NCI-H1417 (cell line): ENCODE measurements at regions not wholly inside any gene's neighbourhood (a gene's known extent, or its start where the extent isn't known, plus 50 kb on each side); places are given as distances from the start of the nearest gene placed in this dataset.
"Not testable (repeated sequence)": the region's sequence is repeated elsewhere in the genome, so short reads cannot be mapped to it uniquely, and the experiment has no call there.

Source experiments
- DNase-seq, 3 experiments: peaks; one replicate each; lab custom pipeline; 2025; lab: John Stamatoyannopoulos, UW

DNA sequence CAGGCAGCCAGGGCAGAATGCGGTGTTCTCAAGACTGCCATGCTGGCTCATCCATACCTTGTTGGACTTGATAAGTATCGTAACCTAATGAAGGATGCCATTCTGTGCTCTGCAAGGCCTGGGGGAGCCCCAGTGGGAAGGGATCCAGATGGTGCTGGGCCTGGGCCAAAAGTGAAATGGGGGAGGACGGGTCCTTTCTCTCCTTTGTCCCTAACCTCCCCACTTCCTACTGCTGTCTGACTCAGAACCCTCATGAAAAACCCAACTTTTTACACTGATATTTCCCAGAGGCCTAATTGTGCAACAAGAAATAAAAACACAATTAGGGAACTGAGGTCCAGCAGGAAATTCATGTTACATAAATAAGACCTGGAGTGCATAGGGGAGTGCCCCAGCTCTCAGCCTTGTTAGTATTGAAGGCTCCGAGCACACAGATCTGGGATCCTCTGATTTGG lies 193.7 kb upstream of the SVIL start:
- DNase-seq, result no peak

DNA sequence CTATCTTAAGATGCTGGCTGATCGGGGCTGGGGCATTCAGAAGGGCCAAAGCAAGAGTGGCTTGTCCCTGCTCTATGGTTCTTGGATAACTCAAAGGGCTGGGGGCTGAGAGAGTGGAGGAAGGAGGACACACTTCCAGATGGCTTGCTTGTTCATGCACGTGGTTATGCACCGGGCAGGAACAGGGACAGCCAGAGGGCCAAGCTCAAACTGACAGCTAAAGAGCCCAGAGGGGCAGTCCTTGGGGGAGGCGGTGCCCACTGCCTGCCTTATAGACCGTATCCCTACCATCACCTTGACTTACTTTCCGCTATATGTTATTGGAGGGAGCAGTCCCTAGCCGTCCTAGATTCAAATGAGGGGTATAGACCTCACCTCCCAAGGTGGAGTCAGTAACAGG lies 192.7 kb upstream of the SVIL start:
- no peak for DNase-seq

DNA sequence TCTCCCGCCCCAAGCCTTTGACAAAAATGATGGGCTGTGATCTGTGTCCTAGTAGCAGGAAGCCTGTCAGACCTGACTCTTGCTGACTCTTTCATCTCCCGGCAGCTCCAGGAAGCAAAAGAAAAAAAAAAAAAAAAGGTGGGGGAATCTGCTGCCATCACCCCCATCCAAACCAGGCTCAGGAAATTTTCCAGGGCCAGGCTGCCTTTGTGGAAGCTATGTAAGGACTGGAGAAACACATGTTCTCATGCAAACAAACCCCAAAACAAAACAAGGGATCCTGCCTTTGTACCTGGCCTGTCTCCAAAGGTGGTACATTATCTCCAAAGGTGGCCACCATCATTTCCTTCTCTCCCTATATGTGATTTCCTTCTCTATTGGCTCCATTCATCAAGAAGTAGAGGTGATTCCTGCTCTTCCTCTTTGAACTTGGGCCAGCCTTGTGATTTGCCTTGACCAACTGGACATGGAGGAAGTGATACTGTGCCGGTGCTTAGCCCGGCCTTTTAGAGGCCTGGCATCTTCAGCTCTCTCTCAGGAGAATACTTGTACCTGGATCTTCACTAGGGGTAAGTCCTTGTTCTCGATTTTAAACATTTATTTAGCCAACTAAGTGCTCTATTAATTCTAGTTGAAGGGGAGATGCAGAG lies 192.2 kb upstream of the SVIL start:
- DNase-seq, result no peak

DNA sequence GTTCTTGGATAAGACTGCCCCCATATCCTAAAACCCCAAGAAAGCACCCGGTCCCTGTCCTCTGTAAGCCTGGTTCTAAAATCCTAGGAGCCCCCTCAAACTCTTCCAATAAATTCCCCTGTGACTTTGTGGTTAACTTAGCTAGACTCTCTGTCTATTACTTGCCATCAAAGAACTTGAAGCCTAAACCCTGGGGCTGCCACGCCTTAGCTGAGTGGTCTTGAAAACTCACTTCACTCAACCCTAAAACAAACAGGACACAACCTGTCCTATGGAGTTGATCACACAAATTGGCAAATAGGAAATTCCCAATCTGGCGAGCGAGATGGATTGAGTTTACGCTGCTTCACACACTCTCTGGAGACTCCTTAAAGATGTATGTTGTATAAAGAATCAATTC lies 191.4 kb upstream of the SVIL start:
- peak in 1 of 3 experiments; percentile 23 for DNase-seq

DNA sequence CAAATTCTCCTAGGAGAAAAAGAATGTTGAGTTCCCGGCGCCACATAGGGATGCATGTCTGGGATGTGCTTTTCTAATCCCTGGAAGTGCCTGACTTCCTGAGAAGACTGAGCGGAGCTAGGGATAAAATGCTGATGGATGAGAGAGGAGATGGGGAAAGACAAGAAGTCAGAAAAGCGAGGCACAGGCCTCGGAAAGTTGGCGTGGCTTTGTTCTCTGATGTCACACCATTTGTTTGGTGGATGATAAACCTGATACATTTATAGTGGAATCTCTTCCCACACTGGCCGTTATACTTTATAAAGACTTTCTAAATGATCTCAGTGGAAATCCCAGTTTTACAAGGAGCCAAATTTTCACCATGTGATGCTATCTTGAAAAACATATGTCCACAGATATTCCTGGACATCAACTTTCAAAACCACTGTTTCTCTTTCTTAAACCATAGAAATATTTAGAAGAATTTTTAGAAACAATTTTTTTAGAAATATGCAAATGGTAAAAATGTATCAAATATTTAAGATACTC lies 188.8 kb upstream of the SVIL start:
- DNase-seq, result no peak

DNA sequence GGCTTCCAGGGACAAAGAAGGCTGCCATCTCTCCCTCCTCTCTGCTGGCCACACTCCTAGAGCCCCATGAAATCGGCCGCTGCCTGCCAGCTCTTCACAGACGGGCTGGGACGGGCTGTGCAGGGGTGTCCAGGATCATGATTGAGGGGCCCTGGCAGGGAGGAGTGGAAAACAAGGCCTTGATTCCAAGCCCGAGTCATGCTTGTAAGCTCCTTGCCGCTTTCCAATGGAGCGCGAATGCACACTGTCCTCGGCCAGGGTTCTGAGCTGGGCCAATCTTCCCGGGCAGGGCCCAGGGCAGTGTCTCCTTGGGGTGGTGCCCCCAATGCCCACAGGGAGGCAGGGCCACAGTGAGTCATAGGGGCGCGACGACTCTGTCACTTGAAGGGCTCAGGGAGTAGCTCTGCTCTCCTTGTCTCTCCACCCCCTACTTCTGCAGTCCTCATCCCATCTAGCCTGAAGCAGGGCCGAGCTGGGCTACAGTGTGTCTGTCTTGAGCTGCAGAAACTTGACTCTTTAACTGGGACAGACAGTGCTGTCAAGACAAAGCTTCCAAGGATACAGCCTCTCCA lies 186.2 kb upstream of the SVIL start:
- DNase-seq, result no peak

DNA sequence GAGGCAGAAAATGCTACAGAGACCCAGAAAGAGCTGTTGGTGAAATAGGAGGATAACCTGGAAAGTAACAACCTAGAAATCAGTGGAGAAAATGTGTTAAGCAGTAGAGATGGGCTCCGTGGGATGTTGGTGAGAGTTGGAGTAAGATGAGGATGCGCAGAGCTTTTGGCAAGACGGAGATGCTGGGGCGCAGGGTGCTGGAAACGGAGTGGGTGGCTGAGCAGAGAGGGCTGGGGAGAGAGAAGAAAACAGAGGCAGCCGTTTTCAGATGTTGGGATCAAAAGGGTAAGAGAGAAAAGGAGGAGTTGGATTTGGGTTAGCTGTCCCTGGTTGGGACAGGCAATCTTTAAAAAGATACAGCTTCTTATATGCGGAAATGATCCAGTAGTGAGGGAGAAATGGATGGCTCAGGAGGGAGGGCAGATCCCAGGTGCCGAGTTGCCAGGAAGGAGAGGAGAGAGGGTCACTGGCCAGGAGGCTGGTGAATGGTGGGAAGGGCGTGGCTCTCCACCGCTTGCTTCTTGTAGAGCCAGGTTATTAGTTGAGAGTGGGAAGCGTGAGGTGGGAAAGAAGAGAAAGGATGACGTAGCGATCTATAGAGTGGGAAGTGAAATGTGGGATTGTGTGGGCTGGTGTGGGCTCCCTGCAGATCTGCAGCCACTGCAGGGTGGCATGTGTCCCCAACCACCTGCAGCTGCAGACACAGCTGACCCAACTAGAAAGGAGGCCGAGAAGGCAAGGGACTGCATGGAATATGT lies 182.2 kb upstream of the SVIL start:
- peak in 1 of 3 experiments; percentile 23 for DNase-seq

DNA sequence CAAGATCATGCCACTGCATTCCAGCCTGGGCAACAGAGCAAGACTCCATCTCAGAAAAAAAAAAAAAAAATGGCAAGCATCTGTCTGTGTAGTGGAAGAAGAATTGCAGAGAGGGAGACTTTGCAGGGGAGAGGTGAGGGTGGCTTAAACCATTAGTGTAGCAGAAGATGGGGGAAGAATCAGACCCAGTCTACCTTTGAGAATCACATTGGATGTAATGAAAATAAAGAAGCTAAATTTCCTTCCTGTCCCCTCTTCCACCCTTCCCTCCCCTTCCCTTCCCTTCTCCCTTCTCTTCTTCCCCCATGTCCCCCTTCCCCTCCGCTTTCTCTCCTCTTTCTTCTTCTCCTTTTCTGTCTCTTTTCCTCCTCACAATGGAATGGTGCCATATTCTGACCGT lies 180.8 kb upstream of the SVIL start:
- DNase-seq, result no peak

DNA sequence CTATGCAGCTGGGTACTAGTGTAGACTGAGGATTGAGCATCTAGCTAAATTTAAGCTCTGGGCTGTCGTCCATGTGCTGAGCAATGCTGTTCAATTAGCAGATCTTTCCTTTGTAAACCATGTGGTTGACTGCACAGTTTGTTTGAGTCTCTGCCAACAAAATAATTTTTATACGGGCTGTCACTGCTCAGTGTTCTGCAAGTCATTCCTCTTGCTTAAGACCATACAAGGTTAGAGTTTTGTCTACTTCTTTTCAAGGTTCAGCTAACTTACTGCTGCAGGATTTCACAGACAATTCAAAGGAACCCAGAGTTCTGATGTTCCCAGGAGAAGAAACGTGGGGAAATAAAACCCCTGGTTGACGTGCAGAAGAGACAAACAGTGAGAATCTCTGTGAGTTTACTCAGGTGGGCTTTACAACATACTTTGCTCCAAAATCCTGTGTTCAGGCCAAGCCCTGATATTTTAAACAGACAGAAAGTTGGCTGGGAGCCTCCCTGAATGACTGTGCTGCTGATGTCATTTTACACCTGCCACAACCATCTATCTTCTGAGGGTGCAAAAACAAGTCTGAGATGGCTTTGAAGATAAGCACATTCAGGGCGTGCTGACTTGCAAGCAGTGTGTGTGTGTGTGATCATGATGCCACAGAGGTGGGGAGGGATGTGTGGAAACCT lies 177.1 kb upstream of the SVIL start:
- no peak for DNase-seq

DNA sequence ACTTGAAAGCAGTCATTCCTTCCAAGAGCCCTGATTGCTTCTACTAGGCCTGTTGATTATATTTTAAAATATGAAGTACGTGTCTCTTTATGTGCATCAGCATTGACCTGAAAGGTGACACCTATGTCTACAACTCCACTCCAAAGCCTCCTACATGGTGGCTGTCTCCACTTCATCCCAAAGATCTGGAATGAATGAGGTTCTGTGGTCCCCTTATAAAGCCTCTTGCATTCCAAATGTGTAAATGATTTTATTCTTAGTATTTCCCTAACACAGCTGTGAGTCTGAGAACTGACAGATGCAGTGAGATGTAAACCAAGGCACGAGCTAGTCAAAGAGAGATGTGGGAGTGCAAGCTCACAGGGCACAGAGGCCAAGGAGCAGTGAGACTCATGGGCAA lies 176.0 kb upstream of the SVIL start:
- DNase-seq, result no peak

DNA sequence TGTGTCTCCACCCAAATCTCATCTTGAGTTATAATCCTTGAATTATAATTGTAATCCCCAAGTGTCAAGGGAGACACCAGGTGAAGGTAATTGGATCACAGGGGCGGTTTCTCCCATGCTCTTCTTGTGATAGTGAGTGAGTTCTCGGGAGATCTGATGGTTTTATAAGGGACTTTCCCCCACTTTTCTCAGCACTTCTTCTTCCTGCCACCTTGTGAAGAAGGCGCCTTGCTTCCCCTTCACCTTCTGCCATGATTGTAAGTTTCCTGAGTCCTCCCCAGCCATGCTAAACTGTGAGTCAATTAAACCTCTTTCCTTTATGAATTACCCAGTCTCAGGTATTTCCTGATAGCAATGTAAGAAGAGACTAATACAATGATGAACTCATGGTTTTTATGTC lies 175.5 kb upstream of the SVIL start:
- DNase-seq, result not testable (repeated sequence)

DNA sequence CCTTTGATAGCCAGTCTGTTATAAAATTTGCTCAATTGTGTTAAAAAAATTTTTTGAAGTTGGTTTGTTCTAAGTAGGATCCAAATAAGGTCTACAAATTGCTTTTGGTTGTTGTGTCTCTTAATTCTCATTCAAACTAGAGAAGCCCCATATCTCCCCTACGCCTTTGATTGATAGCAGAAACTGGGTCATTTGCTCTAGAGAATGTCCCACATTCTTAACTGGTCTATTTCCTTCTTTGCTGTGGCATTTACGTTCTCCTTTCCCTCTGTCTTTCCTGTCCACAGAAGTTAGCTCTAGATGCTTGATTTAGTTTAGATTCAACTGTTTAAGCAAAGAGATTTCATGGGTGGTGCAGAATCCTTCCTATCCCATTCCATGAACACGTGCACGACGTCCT lies 174.6 kb upstream of the SVIL start:
- DNase-seq, result no peak

DNA sequence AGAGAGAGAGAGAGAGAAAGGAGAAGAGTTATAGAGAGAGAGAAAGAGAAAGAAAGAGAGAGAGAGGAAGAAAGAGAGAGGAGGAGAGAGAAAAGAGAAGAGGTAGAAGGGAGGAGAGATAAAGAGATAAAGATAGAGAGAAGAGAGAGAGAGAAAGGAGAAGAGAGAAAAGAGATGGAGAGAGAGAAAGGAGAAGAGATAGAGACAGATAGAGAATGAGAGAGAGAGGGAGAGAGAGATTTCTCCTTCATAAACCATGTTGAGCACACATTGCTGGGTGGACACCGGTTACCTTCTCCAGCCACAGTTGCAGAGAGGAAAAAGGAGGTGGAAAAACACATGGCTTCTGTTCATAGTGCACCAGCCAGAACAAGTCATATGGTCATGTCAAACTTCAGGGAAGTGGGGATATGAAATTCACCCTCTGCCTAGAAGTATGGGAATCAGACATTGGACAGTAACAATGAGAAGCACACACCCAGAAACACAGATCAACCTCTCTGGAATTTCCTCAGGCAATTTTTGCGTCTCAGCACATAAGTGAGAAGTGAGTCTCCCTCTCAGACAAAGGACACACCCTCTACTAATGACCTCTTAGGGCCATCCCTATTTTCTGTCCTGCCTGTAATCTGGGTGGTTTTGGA lies 172.5 kb upstream of the SVIL start:
- DNase-seq, result no peak

DNA sequence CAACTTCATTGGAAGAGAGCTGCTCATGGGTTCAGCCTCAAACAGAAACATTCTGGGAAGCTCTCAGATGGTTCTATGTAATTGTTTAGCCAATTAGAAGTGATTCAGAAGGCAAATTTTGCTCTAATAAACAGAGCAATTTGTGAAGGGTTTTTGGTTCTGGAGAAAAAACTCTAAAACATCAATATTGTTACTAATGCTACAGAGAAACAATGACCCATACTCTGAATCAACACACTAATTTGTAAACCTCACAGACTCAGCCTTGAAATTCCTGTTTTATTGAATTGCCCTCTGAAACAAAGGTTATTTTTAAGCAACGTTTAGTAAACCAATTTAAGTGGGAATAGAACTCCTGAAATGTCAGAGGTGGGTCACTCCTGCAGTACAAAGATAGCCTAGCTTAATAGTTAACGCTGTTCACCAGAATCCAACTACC lies 171.6 kb upstream of the SVIL start:
- no peak for DNase-seq

DNA sequence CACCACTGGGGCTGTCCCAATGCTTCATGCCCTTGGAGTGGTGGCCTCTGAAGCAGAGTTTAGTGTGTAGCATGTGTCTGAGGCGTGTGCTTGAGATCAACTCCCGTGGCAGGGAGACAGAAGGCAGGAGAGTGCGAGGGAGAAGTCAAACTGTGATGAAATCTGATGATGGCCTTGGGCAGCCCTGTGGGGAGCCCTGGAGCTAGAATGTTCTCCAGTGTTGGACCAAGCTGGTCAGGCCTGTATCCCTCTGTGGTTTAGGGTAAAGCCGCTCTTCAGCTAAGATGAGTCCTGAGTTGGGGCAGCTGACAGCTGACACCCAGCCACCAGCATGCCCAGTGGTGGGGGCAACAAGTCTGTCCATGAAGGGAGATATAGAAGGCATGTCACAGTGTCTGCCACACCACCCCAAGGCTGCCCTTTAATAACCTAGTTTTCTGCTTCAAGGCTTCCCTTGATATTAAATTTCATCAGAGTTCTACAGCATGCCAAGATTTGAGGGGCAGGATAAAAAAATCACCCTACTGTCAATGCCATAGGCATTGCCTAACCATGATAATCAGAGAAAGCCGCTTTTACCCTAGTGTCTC lies 170.5 kb upstream of the SVIL start:
- DNase-seq, result no peak

DNA sequence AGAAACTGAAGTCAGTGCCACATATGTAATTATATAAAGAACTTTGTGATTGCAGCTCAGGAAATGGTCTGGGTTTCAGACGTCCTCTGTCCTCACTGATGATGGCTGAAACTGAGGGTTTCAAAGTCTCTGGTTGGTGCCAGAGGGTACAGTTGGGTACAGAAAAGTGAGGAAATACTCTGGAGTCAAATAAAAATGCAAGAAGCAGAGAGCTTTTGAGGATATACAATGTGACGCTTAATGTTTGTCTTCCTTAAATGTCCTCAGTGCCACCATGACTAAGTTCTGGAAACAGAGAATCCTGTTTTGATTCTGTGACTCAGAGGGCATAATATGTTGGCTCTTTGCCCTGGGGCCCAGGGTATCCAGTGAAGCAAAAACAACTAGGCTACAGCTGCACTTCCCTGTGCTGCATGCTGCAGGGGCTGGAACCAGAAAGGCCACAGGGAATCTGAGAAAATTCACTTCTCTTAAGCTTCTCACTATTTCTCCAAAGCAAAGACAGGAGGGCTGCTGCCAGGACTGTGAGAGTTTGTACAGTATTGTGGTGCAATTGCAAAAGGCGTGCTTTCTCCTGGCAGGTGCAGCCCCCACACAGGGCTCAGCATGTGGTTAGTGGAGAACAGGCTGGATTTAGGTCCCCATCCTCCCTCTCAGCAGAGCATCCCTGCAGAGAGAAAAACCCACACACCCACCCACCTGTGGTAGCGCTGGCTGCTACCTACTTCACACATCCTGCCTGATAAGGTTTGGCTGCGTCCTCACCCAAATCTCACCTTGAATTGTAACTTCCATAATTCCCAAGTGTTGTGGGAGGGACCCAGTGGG lies 169.5 kb upstream of the SVIL start:
- DNase-seq, result peak in 2 of 3 experiments; percentile 13 to 54

DNA sequence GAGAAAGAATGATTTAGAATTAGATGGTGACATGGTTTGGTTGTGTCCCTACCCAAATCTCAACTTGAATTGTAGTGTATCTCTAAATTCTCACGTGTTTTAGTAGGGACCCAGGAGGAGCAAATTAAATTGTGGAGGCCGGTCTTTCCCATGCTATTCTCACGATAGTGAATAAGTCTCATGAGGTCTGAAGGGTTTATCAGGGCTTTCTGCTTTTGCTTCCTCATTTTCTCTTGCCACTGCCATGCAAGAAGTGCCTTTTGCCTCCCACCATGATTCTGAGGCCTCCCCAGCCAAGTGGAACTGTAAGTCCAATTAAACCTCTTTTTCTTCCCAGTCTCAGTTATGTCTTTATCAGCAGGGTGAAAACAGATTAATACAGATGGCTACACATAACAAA lies 167.4 kb upstream of the SVIL start:
- no peak for DNase-seq

DNA sequence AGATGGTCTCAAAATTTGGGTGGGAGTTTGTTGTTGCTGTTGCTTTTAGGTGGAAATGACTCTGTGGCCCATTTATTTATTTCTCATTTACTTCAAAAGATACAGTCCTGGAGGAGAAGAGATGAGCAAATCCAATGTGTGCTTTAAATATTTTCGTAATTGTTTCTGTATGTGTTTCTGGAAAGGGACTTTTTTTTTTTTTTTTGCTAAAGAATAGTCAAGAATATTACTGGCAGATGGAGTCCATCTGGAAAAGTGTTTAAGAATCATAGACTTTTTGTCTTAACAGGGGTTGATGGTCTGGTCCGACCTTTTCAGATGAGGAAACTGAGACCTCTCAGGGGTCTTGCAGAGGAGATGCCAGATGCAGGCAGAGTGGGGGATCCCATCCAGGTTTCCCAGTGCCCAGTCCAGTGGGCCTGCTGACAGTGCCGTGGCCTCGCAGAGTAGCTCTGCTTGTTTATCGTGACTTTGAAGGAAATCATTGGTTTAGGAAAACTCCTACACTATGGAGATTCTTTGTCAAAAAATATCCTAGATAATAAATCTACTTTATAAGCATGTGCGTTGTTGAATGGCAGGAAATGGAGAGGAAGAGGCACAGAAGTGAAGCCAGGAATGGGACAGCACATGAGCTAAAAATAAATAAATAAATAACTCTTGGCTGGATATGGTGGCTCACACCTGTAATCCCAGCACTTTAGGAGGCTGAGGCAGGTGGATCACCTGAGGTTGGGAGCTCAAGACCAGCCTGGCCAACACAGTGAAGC lies 164.3 kb upstream of the SVIL start:
- DNase-seq, result no peak

DNA sequence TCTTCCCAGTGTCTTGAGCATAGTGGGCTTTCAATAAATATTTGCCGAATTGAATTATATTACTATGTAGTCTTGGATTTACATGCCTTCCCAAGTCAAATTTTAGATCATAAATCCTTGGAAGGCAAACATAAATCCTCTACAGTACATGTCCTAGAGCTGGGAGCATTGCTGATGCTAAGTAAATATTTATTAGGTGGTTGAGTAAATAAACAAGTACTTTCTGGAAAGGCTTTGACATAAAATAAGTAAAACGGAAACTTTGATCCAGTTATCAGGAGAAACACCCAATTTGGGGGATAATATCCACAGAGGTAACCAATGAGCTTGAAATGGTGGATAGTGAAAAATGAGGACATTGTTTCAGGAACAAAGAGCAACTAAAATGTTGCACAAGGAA lies 162.8 kb upstream of the SVIL start:
- DNase-seq, result no peak

DNA sequence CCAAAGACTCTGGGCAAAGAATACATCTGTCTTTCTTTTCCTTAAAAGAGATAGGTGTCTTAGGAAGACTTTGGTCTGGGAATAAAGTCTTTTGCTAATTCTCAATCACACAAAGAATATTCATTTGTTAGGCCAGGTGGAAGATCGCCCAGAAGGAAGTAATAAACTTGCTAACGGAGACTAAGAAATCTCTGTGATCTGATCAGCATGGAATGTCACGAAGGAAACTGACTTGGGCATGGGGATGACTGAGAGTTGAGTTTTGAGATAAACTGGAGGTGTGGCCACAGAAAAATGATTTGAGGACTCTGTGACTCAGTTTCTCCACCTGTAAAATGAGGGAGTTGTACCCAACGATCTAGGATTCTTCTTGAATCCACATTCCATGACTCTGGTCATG lies 161.1 kb upstream of the SVIL start:
- DNase-seq, result no peak
